NCI-H1092 treated with DMSO at 0.1 percent for 48 hours (cell line): ENCODE measurements at regions not wholly inside any gene's neighbourhood (a gene's known extent, or its start where the extent isn't known, plus 50 kb on each side); places are given as distances from the start of the nearest gene placed in this dataset.

ENCODE experiments used
- DNase-seq: peaks from one replicate; lab custom pipeline; 2025; lab: John Stamatoyannopoulos, UW

DNA sequence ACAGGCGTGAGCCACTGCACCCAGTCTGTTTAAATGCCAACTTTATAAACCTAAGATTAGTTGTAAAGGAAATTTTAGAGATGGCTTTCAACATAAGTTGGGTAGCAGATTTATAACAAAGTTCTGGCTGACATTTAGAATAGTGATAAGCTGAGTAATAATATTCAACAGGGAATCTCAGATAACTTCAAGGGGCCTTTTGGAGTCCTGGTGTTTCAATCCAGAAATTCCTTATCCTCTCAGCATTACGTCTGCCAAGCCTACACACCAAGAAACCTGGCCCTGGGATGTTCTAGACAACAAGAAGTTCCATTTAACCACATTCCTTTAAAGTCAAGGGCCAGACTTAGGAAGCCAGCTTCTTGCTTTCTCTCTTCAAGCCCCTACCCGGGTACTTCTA is 59.5 kb upstream of the DYRK2 start:
- no peak for DNase-seq

DNA sequence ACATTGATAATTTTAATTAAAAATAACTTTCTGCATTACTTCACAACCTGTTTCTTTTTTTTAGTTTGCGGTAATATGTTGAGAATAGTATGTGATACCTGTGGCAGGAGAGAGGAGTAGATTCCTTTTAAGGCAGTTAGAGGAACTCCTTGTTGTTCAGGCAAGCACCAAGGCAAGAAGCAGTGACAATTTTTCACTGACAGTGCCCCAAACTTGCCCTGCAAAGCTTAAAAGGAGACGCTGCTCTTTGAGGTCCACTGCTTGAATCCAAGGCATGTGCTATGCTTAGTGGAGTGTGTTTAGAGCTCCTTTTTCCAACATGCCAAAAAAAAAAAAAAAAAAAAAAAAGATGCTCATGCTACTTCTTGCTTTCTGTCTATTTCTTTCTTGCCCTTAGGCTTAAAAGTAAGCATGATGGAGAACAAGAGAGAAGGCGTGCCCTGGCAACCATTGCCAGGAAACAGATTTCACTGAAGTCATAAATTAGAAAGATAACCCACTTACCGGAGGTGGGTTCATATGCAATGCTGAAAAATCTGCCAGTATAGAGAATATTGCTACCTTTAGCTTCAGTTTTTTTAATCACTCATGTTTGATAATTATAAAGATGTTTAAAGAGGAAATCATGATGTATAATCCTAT is 58.3 kb upstream of the DYRK2 start:
- DNase-seq = no peak

DNA sequence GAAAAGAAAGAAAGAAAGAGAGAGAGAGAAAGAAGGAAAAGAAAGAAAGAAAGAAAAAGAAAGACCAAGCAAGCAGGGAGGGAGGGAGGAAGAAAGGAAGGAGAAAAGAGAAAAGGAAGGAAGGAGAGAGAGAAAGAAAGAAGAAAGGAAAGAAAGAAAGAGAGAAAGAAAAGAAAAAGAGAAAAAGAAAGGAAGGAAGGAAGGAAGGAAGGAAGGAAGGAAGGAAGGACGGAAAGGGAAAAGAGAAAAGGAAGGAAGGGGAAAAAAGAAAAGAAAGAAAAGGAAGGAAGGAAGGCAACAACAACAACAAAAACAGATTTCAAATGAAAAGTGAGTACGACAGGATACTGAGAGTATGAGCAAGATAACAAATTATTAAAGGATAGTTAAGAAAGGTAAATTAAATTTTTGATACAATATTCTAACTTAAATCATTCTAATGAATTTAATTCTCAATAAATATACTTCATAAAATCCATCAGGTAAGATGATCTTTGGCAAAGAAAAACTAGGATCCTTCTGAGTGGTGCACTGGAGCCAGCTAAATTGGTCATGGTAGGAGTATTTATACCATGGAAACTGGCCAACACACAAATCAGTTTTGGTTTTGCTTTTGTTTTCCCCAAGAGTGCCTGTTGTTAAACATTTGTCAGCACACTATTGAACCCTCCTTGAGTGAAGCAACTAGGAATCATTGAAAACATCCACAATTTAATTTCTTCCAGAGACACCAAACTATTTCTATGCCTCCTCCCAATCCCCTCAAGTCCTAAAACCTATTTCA is 56.1 kb upstream of the DYRK2 start:
- no peak for DNase-seq

DNA sequence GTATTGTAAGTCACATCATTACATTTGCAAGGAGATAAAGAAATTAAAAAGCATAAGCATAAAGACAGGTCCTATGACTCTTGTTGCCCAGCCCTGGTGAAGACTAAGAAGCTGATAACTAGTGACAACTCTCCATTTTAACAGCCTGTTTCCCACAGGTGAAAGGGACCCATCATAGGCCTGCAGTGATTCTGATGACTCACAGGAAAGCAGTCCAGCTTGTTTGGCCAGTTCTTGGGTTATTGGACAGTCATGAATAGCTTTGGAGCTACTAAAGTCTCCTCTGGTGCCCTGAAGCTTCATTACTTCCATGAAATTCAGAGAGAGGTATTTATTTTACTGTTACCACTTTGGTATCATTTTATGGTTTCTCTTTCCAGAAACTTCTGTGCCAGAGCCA is 55.5 kb upstream of the DYRK2 start:
- no peak for DNase-seq

DNA sequence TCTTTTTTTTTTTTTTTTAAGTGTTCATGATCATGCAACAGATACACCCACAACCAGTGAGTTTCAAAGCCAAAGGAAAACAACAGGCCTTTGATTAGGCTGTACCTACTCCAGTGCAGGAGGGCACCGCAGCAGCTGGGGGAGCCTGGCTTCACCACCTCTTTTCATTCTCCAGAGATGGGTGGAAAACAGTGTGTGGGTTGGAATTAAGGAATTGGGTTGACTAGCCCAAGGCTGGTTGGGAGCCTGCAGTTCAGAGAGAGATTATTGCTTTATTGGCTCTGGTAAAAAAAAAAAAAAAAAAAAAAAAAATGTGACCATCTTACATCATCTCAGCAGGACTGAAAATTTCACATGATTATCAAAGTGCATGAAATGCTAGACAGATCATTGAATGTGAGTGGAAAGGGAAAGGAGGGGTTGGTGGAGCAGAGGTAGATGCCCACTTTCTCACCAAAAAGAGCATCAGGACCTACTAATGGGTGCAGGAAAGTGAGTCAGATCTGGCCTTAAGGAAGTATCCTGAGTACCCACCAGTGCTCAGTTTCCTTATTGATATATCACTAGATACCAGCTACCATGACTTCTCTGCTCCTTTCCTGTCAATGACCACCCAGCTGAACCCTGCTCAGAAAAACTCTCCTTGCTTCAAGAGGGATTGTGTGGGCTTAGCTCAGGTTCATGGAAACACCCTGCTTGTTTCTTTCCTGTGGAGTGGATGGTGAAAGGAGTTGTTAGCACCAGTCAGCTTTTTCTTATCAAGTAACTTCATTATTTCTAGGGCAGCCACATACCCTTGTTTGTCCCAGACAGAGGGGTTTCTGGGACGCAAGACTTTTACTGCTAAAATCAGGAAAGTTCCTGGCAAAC is 54.8 kb upstream of the DYRK2 start:
- DNase-seq = no peak

DNA sequence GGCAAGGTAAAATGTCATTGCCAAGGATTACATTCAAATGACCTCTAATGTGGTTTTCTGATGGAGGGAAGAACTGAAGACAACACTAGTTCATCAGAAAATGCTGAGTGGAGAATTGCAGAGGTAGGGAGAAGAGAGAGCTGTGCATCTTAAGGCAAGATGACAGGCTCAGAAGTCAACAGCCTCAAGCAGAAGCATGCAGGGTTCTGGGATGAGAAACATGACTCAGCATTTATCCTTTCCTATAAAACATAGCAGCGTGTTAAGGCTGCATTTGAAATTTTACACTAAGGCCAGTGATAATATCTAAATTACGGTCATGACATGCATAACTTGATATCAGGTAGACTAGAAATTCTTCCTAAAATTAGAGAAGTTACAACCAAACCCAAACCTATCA is 53.7 kb upstream of the DYRK2 start:
- DNase-seq = no peak

DNA sequence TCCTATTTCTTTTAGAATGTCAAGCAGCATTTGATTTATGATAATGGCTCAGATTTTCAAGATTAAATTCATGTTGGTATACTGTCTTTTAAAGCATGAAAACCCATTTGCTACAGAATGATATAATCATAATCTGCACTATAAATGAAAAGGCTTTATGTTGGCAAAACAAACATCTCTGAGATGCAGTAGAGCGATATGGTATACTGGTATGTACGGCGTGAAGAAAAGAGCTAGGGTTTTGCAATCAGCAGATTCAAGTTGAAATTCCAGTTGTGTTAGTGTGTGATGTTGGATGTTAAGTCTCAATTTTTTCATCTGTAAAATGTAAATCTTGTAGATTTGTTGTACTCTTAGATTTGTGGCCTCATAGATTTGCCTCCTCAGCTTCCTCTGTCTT is 53.2 kb upstream of the DYRK2 start:
- no peak for DNase-seq

DNA sequence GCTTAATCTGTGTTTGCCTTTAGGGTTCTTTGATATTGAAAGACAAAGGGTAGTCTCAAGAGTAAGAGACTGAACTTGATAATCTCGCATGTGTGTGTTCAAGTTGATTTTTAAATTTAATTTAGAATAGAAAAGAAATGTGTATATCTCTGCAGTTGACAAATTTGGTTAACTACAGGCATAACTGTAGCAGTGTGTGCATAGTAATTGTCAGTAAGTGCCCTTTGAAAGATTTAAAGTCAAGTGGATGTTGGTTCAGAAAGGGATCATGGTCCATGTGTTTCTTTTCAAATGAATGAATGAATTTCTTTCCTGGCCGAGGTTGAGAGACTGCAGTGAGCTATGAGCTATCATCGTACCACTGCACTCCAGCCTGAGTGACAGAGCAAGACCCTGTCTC is 49.9 kb upstream of the DYRK2 start:
- DNase-seq = no peak
